ENCODE measurements at regions not wholly inside any gene's neighbourhood (a gene's known extent, or its start where the extent isn't known, plus 50 kb on each side); places are given as distances from the start of the nearest gene placed in this dataset.

GRCh38 chr15:61798631-61799030, 261.6 kb downstream of the VPS13C start:
- Histone ChIP-seq H2AFZ (ENCODE audit: low read length) (no peak overlapping the region), H3K4me1 (ENCODE audit: low read length) (no peaks in the 10 kb centered on the region), H3K9me2 (replicated peaks; ENCODE audit: insufficient read depth, low read length) (no peaks in the 10 kb centered on the region), H3K4me3 (ENCODE audit: low read length) (no peak overlapping the region), H3K27ac (ENCODE audit: low read length) (no peak overlapping the region), H3K9me3 (ENCODE audit: low read length) (no peaks in the 10 kb centered on the region), H3K36me3 (ENCODE audit: insufficient read depth, low read length) (no peaks in the 10 kb centered on the region), H4K20me1 (ENCODE audit: insufficient read depth, low read depth, low read length) (no peaks in the 10 kb centered on the region), H3K79me2 (ENCODE audit: low read length) (no peaks in the 10 kb centered on the region), H3K9ac (ENCODE audit: low read length) (no peak overlapping the region), H3K27me3 (ENCODE audit: low read length) (no peaks in the 10 kb centered on the region), H3K4me2 (ENCODE audit: low read depth, low read length, poor library complexity, severe bottlenecking) (no peak overlapping the region)
- DNase-seq, result no peak

GRCh38 chr15:61796056-61796455, 264.2 kb downstream of the VPS13C start:
- Histone ChIP-seq H3K27me3 (ENCODE audit: low read length) (no peaks in the 10 kb centered on the region), H3K9me2 (replicated peaks; ENCODE audit: insufficient read depth, low read length) (no peaks in the 10 kb centered on the region), H3K4me3 (ENCODE audit: low read length) (no peak overlapping the region), H3K9me3 (ENCODE audit: low read length) (no peaks in the 10 kb centered on the region), H3K4me2 (ENCODE audit: low read depth, low read length, poor library complexity, severe bottlenecking) (no peak overlapping the region), H3K4me1 (ENCODE audit: low read length) (no peaks in the 10 kb centered on the region), H3K36me3 (ENCODE audit: insufficient read depth, low read length) (no peaks in the 10 kb centered on the region), H3K79me2 (ENCODE audit: low read length) (no peaks in the 10 kb centered on the region), H4K20me1 (ENCODE audit: insufficient read depth, low read depth, low read length) (no peaks in the 10 kb centered on the region), H3K27ac (ENCODE audit: low read length) (no peak overlapping the region), H3K9ac (ENCODE audit: low read length) (no peak overlapping the region), H2AFZ (ENCODE audit: low read length) (no peak overlapping the region)
- DNase-seq, result no peak

GRCh38 chr15:61794881-61795280, 265.4 kb downstream of the VPS13C start:
- Histone ChIP-seq H3K9me3 (ENCODE audit: low read length) (no peaks in the 10 kb centered on the region), H3K9me2 (replicated peaks; ENCODE audit: insufficient read depth, low read length) (no peaks in the 10 kb centered on the region), H3K4me3 (ENCODE audit: low read length) (no peak overlapping the region), H3K79me2 (ENCODE audit: low read length) (no peaks in the 10 kb centered on the region), H3K27me3 (ENCODE audit: low read length) (no peaks in the 10 kb centered on the region), H3K4me1 (ENCODE audit: low read length) (no peaks in the 10 kb centered on the region), H2AFZ (ENCODE audit: low read length) (no peak overlapping the region), H4K20me1 (ENCODE audit: insufficient read depth, low read depth, low read length) (no peaks in the 10 kb centered on the region), H3K27ac (ENCODE audit: low read length) (no peak overlapping the region), H3K4me2 (ENCODE audit: low read depth, low read length, poor library complexity, severe bottlenecking) (no peak overlapping the region), H3K9ac (ENCODE audit: low read length) (no peak overlapping the region), H3K36me3 (ENCODE audit: insufficient read depth, low read length) (no peaks in the 10 kb centered on the region)
- DNase-seq, result no peak

DNA sequence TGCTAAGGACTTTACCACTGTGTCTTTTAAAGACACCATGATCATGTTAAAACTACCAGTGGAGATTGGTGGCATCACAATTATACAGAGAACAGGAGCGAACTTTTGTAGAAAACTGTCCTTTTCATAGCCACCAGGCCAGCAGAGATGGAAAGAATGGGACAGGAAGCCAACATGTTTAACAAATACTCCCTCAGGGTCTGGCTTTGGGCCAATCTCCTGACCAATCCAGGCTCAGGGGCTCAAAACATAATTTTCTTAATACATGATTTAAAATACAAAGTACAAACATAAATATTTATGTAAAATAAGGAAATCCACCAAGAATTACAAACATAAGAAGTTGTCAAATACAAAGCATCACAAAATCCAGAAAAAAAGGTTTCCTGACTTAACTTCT, 266.0 kb downstream of the VPS13C start:
- Histone ChIP-seq H2AFZ (ENCODE audit: low read length) (no peak overlapping the region), H3K27ac (ENCODE audit: low read length) (no peak overlapping the region)

GRCh38 chr15:61784734-61785133, 275.5 kb downstream of the VPS13C start:
- H3K9me2 ChIP-seq (replicated peaks; ENCODE audit: insufficient read depth, low read length), result no peaks in the 10 kb centered on the region
- DNase-seq, result no peak
- no peak overlapping the region for H3K4me3 ChIP-seq (ENCODE audit: low read length)
- H3K4me2 ChIP-seq (ENCODE audit: low read depth, low read length, poor library complexity, severe bottlenecking), result no peak overlapping the region
- no peaks in the 10 kb centered on the region for H3K79me2 ChIP-seq (ENCODE audit: low read length)
- H2AFZ ChIP-seq (ENCODE audit: low read length), result no peak overlapping the region
- H3K36me3 ChIP-seq (ENCODE audit: insufficient read depth, low read length), result no peaks in the 10 kb centered on the region
- no peaks in the 10 kb centered on the region for H3K9me3 ChIP-seq (ENCODE audit: low read length)
- H3K27ac ChIP-seq (ENCODE audit: low read length), result no peak overlapping the region
- no peak overlapping the region for H3K9ac ChIP-seq (ENCODE audit: low read length)
- no peaks in the 10 kb centered on the region for H3K4me1 ChIP-seq (ENCODE audit: low read length)
- no peaks in the 10 kb centered on the region for H4K20me1 ChIP-seq (ENCODE audit: insufficient read depth, low read depth, low read length)
- H3K27me3 ChIP-seq (ENCODE audit: low read length), result 0 out of 2 replicates have a peak, but pooled peaks cover 3% of the 10 kb centered on the region

More for the DNA sequence above, 266.0 kb downstream of the VPS13C start:
- no peaks in the 10 kb centered on the region for H4K20me1 ChIP-seq (ENCODE audit: insufficient read depth, low read depth, low read length)
- H3K9me2 ChIP-seq (replicated peaks; ENCODE audit: insufficient read depth, low read length), result no peaks in the 10 kb centered on the region
- H3K9ac ChIP-seq (ENCODE audit: low read length), result no peak overlapping the region
- H3K27me3 ChIP-seq (ENCODE audit: low read length), result no peaks in the 10 kb centered on the region
- no peak overlapping the region for H3K4me2 ChIP-seq (ENCODE audit: low read depth, low read length, poor library complexity, severe bottlenecking)
- no peaks in the 10 kb centered on the region for H3K4me1 ChIP-seq (ENCODE audit: low read length)
- no peaks in the 10 kb centered on the region for H3K36me3 ChIP-seq (ENCODE audit: insufficient read depth, low read length)
- no peaks in the 10 kb centered on the region for H3K9me3 ChIP-seq (ENCODE audit: low read length)
- no peak for DNase-seq
- H3K4me3 ChIP-seq (ENCODE audit: low read length), result no peak overlapping the region
- H3K79me2 ChIP-seq (ENCODE audit: low read length), result no peaks in the 10 kb centered on the region

GRCh38 chr15:61780278-61780980, 279.8 kb downstream of the VPS13C start:
- no peak for DNase-seq
- Histone ChIP-seq H3K27ac (ENCODE audit: low read length) (no peak overlapping the region), H3K36me3 (ENCODE audit: insufficient read depth, low read length) (no peaks in the 10 kb centered on the region), H3K27me3 (ENCODE audit: low read length) (no peaks in the 10 kb centered on the region; the same call in 1 of the 2 replicates), H2AFZ (ENCODE audit: low read length) (no peak overlapping the region), H3K4me1 (ENCODE audit: low read length) (no peaks in the 10 kb centered on the region), H3K79me2 (ENCODE audit: low read length) (no peaks in the 10 kb centered on the region), H3K9me2 (replicated peaks; ENCODE audit: insufficient read depth, low read length) (no peaks in the 10 kb centered on the region), H3K9me3 (ENCODE audit: low read length) (no peaks in the 10 kb centered on the region), H4K20me1 (ENCODE audit: insufficient read depth, low read depth, low read length) (no peaks in the 10 kb centered on the region), H3K4me3 (ENCODE audit: low read length) (no peak overlapping the region), H3K9ac (ENCODE audit: low read length) (no peak overlapping the region), H3K4me2 (ENCODE audit: low read depth, low read length, poor library complexity, severe bottlenecking) (no peak overlapping the region)

DNA sequence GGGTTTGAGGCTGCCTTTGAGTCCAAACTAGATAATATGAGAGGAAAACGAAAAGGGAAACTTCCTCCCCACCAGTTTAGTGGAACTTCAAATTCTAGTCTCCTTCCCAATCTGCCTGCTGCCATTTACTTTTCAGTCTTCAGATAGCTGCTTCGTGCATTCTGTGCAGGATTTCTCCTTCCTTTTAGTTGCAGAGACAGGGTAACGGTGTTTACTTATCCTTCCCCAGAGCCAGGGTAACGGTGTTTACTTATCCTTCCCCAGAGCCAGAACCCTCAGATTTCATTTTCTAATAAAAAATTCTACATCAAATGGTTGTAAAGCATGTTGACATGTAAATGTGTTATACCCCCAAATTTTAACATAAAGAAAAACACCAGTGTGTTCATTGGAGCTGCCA, 282.6 kb downstream of the VPS13C start:
- H3K9me3 ChIP-seq (ENCODE audit: low read length), result no peaks in the 10 kb centered on the region
- no peak for DNase-seq
- no peaks in the 10 kb centered on the region; the same call in 1 of the 2 replicates for H3K27me3 ChIP-seq (ENCODE audit: low read length)
- H3K9me2 ChIP-seq (replicated peaks; ENCODE audit: insufficient read depth, low read length), result no peaks in the 10 kb centered on the region
- no peaks in the 10 kb centered on the region for H3K36me3 ChIP-seq (ENCODE audit: insufficient read depth, low read length)
- H3K4me2 ChIP-seq (ENCODE audit: low read depth, low read length, poor library complexity, severe bottlenecking), result no peak overlapping the region
- no peaks in the 10 kb centered on the region for H4K20me1 ChIP-seq (ENCODE audit: insufficient read depth, low read depth, low read length)
- H3K4me3 ChIP-seq (ENCODE audit: low read length), result no peak overlapping the region
- H2AFZ ChIP-seq (ENCODE audit: low read length), result no peak overlapping the region
- no peaks in the 10 kb centered on the region for H3K4me1 ChIP-seq (ENCODE audit: low read length)
- H3K79me2 ChIP-seq (ENCODE audit: low read length), result no peaks in the 10 kb centered on the region
- H3K9ac ChIP-seq (ENCODE audit: low read length), result no peak overlapping the region
- H3K27ac ChIP-seq (ENCODE audit: low read length), result no peak overlapping the region

DNA sequence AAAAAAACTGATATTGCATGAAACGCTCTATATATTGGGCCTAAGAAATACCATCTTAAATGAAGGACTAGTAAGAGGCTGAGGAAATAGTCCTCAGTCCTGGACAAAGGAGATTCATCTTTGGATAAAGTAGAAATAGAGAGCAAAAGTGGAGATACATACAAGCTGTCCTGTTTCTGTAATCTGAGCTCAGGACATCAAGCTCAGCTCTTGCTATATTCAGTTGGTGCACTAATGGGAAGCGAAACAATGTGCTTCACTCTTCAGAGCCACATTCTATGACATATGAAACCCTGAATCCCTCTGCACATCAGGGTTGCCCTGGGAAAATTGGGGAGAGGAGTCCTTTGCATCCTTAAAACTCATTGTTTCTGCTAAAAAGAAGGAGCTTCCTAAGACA, 290.7 kb downstream of the VPS13C start:
- Histone ChIP-seq H3K9me3 (ENCODE audit: low read length) (no peaks in the 10 kb centered on the region), H3K4me2 (ENCODE audit: low read depth, low read length, poor library complexity, severe bottlenecking) (no peak overlapping the region), H3K36me3 (ENCODE audit: insufficient read depth, low read length) (no peaks in the 10 kb centered on the region), H3K27me3 (ENCODE audit: low read length) (no peaks in the 10 kb centered on the region), H3K9me2 (replicated peaks; ENCODE audit: insufficient read depth, low read length) (no peaks in the 10 kb centered on the region), H3K27ac (ENCODE audit: low read length) (no peak overlapping the region), H4K20me1 (ENCODE audit: insufficient read depth, low read depth, low read length) (no peaks in the 10 kb centered on the region), H2AFZ (ENCODE audit: low read length) (no peak overlapping the region), H3K9ac (ENCODE audit: low read length) (no peak overlapping the region), H3K79me2 (ENCODE audit: low read length) (no peaks in the 10 kb centered on the region), H3K4me1 (ENCODE audit: low read length) (no peaks in the 10 kb centered on the region), H3K4me3 (ENCODE audit: low read length) (no peak overlapping the region)
- DNase-seq, result no peak

Measured in Karpas-422 (cell line).